ENCODE measurements at regions not wholly inside any gene's neighbourhood (a gene's known extent, or its start where the extent isn't known, plus 50 kb on each side); places are given as distances from the start of the nearest gene placed in this dataset.

DNA sequence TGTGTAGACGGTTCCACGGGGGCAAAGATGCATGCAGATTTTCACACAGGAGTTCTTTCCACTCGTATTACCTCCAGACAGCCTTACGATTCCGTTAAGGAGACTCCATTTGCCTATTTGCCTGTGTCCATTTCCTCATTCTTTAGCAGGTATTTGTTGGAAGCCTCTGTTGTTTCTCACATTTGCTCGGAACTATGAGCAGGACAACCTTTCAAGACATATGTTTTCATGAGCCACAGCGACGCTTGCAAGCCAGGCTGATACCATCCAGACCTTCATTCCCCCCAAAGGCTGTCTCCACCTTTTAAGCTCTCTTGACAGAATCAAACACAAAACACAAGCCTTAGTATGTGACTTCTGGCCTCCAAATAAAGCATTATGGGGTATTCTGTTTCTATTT is 57.6 kb upstream of the NEDD9 start:
- DNase-seq: no peak

DNA sequence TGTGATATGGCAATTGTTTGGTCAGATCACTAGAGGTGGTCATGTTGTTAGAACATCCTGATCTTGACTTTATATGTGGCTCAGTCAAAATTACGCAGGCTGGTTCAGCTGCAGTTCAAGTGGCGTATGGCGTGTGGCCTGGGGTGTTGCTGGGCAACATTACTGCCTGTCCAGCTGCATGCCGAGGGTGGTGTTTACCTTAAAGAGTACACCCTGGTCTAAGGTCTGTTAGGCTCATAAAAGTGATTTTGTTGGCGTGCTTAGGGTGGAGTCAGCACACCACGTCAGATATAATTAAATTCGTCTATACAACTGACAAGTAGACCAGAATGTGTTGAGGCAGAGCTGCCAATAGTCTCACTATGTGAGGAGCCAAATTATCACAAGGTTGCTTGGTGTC is 55.6 kb upstream of the NEDD9 start:
- peak; percentile 80 to 85 for DNase-seq

GRCh38 chr6:11284996-11285395 is 52.5 kb upstream of the NEDD9 start:
- DNase-seq: no peak

DNA sequence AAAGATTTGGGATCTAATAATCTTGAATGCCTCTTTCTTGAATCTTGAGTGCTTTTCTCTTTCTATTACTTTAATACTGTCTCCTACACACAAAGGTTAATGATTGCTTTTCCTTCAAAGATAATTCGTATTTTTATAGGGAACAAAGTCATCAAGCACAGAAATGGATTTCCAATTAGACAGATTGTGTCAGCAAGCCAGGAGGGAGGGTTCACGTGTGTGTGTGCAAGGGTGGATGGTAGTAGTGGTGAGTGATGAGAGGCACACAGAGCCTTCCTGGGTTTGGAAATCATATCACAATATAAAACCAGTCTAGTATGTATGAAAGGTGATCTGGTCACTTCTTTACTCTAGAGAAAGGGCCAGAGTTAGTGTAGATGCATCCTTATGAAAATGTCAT is 51.2 kb upstream of the NEDD9 start:
- DNase-seq: no peak

DNA sequence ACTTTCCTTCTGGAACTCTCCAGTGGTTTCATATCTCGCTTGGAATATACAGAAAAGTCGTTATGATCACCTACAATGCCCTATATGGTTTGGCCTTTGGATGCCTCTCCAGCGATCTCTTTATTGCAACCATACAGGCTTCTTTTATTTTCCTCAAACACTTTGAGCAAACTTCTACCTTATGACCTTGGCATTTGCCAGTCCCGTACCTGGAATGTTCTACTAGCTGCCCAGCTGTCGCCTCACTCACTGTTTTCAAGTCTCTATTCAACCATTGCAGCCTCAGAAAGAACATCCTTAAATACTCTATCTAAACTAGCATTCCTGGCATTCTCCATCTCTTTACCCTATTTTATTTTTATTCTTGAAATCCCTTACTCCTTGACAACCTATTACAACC is 50.4 kb upstream of the NEDD9 start:
- DNase-seq: no peak

Measured in SHP77 (cell line).